ENCODE measurements at regions not wholly inside any gene's neighbourhood (a gene's known extent, or its start where the extent isn't known, plus 50 kb on each side); places are given as distances from the start of the nearest gene placed in this dataset.
"Not testable (repeated sequence)": the region's sequence is repeated elsewhere in the genome, so short reads cannot be mapped to it uniquely, and the experiment has no call there.

DNA sequence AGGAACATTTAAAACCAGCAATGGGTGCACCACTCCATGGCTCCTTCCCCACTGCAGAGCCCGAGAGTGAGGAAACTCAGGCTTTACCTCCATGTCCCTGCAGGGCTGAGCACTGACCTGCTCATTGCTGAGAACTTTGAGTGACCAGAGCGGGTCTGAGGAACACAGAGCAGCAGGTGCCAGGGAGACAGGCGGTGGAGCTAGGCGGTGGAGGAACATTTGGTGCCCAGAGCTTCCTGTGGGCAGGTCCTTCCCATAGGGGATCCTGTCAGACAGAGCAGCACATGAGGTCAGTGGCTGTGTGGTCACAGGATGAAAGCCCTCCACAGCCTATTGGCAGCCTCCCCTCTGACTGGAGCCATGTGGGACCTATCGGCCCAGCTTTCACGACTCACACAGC, 538.5 kb downstream of the RPIA start:
- H3K4me3 ChIP-seq (ENCODE audit: low read depth, low read length); POLR2A ChIA-PET; DNase-seq (ENCODE audit: low read depth, low spot score); CTCF ChIA-PET: not testable (repeated sequence)

DNA sequence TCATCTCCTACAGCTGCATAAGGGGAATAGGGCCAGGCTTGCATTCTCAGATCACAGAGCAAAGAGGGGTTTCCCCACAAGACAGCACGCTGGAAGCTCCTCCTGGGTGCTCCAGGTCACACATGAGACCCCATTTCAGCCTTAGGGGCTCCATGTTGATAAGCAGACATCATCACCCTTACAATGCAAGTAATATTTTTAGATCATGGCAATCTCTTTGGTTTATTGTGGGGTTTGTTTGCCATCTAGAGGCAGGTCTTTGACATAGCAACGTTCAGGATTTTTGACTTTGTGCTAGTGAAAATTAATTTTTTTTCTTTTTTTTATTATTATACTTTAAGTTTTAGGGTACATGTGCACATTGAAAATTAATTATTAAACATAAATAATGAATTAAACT, 539.8 kb downstream of the RPIA start:
- DNase-seq (ENCODE audit: low read depth, low spot score); CTCF ChIA-PET; H3K4me3 ChIP-seq (ENCODE audit: low read depth, low read length); POLR2A ChIA-PET: not testable (repeated sequence)

DNA sequence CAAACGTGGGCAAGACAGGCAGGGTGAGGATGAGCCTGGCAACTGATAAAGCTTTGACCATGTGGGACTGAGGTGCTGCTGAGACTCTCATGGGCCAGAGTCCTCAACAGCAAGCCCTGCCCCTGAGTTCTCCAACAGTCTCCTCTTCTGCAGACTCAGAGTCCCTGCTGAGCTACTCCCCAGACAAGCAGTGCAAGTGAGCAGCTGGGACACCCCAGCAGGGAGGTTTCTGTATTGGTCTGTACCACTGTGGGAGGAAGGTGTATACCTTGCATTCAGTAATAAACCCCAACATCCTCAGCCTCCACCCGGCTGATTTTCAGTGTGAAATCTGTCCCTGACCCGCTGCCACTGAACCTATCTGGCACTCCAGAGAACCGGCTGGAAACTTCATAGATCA, 542.5 kb downstream of the RPIA start:
- CTCF ChIA-PET; DNase-seq (ENCODE audit: low read depth, low spot score); POLR2A ChIA-PET; H3K4me3 ChIP-seq (ENCODE audit: low read depth, low read length): not testable (repeated sequence)

DNA sequence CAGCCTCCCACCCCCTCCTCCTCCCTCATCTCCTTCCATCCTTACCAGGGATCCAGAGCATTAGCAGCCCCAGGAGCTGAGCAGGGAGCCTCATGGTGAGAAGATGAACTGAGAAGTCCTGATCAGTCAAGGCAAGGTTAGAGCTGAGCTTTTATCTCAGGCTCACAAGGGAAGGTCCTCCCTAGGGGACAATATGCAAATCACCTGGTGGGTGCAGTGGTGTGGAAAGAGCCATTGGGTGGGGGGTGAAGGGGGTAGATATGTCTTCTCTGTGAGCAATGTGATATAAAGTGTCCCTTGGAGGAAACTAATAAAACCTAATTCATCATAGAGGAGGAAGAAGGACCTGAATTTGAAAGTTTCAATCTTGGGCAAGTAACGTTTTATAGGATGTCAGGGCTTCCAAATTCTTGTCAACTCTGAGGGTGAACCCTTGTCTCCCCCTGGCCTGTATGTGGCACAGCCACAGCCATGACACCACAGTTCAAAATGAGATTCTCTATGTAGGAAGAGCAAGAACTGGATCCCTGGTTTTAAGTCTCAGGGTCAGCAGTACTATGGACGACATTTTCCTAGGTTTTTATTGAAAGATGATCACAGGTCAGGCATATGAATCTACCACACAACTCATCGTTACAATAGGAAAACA, 543.5 kb downstream of the RPIA start:
- CTCF ChIA-PET; POLR2A ChIA-PET; DNase-seq (ENCODE audit: low read depth, low spot score); H3K4me3 ChIP-seq (ENCODE audit: low read depth, low read length): not testable (repeated sequence)

DNA sequence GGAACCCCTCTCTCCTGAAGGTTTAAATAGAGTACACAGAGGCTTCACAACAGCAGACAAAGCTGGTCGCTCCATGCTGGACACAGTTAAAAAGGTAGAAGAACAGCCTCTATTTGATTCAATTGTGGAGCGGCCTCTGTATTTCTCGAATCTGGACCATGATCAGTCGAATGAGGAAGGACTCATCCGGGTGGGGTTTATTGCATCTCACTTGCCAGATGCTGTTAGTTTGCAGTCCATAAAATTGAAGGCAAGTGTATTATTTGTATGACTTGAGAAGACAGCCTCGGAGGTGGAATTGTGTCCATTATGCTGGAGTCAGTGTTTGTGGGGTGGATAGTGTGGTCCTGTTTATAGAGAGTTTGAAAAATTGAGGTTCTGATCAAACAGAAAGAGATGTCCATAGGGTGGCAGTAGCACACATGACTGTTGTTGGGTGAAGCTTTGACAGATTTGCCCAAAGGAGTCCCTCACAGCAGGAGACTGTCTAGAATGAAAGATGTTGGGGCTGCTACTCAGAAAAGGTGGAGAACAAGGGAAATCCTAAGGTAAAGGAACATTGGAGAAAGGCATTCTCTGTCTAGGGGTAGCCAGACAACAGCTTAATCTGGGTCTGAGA, 545.5 kb downstream of the RPIA start:
- POLR2A ChIA-PET; CTCF ChIA-PET; H3K4me3 ChIP-seq (ENCODE audit: low read depth, low read length); DNase-seq (ENCODE audit: low read depth, low spot score): not testable (repeated sequence)

DNA sequence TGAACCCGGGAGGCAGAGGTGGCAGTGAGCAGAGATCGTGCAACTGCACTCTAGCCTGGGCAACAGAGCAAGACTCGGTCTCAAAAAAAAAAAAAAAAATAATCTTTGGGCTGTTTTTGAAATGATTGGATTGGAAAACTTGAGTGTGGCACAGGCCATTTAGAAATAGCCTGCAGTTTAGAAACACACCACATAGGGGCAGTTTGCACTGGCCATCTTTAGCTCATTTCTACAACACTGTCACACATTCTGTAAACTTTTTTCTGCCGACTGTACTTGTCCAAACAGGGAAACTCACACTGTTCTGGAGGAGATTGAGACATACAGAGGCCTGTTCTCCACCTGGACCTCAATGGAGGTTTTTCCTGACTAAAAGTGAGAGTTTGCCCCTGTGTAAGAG, 546.3 kb downstream of the RPIA start:
- CTCF ChIA-PET; H3K4me3 ChIP-seq (ENCODE audit: low read depth, low read length); DNase-seq (ENCODE audit: low read depth, low spot score); POLR2A ChIA-PET: not testable (repeated sequence)

DNA sequence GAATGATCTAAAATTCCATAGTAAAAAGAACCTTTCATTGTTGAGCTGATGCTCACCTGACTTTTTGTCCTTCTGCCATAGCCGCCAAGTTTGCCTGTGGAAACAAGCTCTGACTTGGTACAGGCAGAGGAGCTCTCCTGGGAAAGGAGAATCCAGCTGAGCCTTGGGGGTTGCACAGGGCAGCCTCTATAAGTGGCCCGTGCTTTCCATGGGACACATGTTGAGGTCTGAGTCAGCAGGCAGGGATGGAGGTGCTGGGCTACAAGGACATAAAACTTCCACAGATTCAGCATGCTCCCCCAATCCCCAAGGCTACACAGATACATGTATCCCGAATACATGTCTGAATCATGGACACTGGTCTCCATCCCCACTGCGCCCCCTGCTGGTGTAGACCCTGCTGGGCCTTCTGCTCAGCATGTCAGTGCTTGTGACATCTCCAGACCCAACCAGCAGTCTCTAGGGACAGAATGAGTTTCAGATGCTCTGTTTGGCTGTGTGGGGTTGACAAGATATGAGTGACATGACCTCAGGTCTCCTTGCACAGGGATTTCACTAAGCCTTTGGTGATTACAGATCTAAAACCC, 551.7 kb downstream of the RPIA start:
- DNase-seq (ENCODE audit: low read depth, low spot score); POLR2A ChIA-PET; H3K4me3 ChIP-seq (ENCODE audit: low read depth, low read length); CTCF ChIA-PET: not testable (repeated sequence)

DNA sequence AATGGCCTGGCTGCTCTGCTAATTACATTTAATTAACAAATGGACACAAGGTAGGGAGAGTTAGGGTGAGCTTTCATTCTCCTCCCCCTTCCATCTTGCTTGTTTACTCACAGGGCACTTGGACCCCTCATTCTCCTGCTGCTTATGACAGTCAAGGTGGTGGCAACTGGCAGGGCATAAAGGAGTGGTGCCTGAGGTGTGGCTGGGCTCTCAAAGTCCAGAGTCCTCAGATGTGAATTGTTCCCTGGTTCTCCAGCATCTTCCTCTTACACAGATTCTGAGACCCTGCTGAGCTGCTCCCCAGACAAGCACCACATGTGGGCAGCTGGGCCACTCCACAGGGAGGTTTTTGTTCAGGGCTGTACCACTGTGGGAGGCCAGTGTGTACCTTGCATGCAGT, 552.9 kb downstream of the RPIA start:
- CTCF ChIA-PET; H3K4me3 ChIP-seq (ENCODE audit: low read depth, low read length); DNase-seq (ENCODE audit: low read depth, low spot score); POLR2A ChIA-PET: not testable (repeated sequence)

DNA sequence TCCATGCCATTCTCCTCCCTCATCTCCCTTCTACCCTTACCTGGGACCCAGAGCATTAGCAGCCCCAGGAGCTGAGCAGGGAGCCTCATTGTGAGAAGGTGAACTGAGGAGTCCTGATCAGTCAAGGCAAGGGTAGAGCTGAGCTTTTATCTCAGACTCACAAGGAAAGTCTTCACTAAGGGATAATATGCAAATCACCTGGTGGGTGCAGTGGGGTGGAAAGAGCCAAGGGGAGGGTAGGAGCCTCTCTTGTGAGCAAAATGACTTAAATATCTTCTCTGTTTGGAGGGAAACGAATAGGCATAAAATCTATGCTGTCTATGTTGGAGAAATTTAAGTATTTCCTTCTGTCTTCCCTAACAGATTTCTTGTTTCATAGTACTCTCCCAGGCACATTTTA, 554.0 kb downstream of the RPIA start:
- POLR2A ChIA-PET; DNase-seq (ENCODE audit: low read depth, low spot score); H3K4me3 ChIP-seq (ENCODE audit: low read depth, low read length); CTCF ChIA-PET: not testable (repeated sequence)

DNA sequence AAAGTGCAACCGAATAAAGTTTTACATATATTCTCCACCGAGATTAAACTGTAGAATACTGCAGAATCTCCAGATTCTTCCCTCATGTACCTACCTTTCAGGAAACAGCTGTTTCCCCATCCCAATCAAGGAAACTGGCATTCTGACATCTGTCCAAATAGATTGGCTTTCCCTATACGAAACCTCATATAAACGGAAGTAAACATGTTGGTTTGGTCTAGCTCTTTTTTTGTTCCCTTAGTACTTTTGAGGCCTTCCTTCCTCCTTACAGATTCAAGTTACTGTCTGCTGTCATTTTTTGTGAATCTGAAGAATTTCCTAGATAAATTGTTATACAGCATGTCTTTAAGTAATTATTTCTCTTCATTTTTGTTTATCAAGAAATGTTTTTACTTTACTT, 554.6 kb downstream of the RPIA start:
- CTCF ChIA-PET; H3K4me3 ChIP-seq (ENCODE audit: low read depth, low read length); POLR2A ChIA-PET; DNase-seq (ENCODE audit: low read depth, low spot score): not testable (repeated sequence)

DNA sequence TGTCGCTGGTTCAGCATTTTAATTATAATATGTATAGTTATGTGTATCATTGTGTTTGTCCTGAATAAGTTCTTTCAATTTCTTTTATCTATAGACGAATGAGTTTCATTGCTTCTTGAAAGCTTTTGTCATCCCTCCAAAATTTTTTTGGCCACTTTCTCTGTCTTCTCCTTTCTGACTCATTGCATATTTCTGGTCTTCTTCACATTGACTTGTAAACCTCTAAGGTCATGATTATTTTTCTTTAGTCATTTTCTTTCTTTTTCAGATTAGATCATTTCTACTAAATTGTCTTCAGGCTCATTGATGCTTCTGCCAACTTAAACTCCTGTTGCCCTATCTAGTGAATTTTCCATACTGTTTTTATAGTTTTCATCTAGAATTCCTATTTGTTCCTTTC, 555.1 kb downstream of the RPIA start:
- DNase-seq (ENCODE audit: low read depth, low spot score); CTCF ChIA-PET; H3K4me3 ChIP-seq (ENCODE audit: low read depth, low read length); POLR2A ChIA-PET: not testable (repeated sequence)

DNA sequence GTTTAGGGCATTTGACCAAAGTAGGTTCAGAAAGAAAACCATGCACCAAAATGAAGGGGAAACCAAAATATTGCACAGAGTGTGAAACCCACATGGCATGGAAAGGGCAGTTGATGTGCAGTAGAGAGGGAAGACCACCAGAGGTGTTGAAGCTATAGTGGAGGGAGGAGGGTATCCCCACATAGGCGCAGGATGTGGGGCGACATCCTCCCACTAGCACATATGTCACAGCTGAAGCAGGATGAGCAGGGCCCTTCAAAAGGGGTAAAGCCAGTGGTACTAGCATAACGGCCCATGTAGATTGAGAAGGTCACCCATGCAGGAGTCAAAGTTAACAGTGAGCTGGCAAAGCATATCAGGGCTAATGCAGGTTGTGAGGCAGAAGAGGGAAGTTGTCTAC, 563.5 kb downstream of the RPIA start:
- DNase-seq (ENCODE audit: low read depth, low spot score); POLR2A ChIA-PET; CTCF ChIA-PET; H3K4me3 ChIP-seq (ENCODE audit: low read depth, low read length): not testable (repeated sequence)

DNA sequence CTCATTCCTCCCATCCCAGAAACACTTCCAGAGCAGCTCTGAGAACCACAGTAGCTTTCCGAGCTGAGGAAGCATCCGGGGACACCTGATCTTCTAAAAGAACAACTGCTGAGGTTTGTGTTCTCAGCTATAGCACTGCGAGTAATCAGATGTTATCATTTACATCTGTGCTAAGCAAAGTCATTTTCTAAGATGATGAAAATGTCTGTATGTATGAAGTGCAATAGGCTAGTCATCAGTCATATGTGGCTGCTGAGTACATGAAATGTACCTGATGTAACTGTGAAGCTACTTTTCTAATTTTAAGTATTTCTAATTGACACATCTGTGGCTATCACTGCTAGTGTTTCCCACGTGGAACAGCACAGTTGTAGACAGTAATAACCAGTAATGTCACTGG, 582.0 kb downstream of the RPIA start:
- DNase-seq (ENCODE audit: low read depth, low spot score); CTCF ChIA-PET; POLR2A ChIA-PET; H3K4me3 ChIP-seq (ENCODE audit: low read depth, low read length): not testable (repeated sequence)

DNA sequence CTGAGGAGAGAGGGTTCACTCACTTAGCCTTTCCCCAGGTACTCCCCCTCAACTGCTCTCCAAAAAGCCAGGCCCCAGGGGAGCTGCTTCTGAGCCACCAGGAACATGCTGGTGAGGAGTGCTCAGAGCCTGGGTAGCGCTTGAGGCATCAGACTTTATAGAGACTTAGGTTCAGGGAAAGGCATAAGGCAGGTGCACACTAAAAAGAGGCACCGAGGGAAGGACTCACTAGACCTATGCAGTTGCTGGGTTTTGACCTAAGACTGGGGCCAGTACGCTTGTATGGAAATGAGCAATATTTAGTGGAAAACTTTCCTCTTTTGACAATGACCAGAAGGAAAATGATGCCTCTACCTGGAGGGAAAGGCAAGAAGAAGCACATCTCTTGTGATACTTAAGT, 589.1 kb downstream of the RPIA start:
- DNase-seq (ENCODE audit: low read depth, low spot score); H3K4me3 ChIP-seq (ENCODE audit: low read depth, low read length); POLR2A ChIA-PET; CTCF ChIA-PET: not testable (repeated sequence)

DNA sequence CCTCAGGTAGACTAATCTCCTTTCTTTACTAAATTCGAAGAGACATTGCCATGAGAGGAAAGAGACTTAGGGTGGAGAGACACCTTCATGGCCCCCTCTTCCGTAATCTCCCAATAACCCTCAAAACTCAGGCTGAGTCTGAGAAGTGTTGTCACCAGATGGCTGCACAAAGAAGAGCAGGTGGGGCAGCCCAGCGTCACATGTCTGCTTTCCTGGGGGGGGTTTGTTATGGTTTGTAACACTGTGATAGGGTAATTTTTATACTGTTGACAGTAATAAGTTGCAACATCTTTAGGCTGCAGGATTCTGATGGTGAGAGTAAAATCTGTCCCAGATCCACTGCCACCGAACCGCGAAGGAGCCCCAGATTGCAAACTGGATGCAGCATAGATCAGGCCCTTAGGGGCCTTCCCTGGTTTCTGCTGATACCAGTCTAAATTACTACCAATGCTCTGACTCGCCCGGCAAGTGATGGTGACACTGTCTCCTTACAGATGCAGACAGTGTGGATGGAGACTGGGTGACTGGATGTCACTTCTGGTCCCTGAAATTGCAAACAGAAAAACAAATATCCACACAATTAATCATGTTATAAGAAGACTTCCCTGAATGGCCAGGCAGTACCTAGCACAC, 595.1 kb downstream of the RPIA start:
- CTCF ChIA-PET; H3K4me3 ChIP-seq (ENCODE audit: low read depth, low read length); DNase-seq (ENCODE audit: low read depth, low spot score); POLR2A ChIA-PET: not testable (repeated sequence)

DNA sequence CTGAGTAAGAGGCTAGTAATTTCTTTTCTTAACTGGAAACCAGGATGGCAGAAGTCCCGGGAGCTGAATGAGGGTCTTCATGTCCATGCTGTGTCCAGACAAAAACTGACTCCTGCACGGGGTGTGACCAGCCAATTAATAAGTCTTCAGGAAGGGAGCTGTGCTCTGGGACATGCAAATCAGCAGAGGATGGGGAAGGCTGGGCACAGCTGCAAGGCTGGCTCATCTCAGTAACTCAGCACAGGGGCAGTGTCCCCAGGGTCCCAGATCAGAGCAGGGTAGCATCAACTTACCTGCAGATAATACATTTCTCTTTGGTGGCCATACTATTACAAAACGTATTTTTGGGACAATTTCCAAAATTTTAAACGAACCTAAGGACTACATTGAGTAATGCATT, 595.6 kb downstream of the RPIA start:
- POLR2A ChIA-PET; H3K4me3 ChIP-seq (ENCODE audit: low read depth, low read length); CTCF ChIA-PET; DNase-seq (ENCODE audit: low read depth, low spot score): not testable (repeated sequence)

DNA sequence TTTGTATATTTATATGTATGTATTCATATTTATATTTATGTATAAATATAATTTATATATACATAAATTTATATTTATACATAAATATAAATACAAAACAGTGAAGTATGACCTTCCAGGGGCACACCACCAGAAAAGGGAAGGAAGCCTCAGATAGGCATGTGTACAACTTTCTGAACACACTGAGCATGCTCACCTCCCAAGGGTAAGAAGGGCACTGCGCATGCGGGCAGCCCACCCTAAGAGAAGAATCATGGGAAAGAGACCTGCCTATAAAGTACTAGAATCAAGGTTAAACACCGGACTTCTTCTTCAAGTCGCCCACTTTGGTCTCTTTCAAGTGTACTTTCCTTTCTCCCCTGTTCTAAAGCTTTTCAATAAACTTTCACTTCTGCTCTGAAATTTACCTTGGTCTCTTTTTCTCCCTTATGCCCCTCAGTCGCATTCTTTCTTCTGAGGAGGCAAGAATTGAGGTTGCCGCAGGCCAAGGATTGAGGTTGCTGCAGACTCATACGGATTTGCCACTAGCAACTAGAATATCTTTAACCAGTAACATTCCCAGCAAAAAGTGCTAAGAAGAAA, 600.3 kb downstream of the RPIA start:
- DNase-seq (ENCODE audit: low read depth, low spot score); POLR2A ChIA-PET; CTCF ChIA-PET; H3K4me3 ChIP-seq (ENCODE audit: low read depth, low read length): not testable (repeated sequence)

Data from AG04449 (cell line).